ENCODE measurements at regions not wholly inside any gene's neighbourhood (a gene's known extent, or its start where the extent isn't known, plus 50 kb on each side); places are given as distances from the start of the nearest gene placed in this dataset.

DNA sequence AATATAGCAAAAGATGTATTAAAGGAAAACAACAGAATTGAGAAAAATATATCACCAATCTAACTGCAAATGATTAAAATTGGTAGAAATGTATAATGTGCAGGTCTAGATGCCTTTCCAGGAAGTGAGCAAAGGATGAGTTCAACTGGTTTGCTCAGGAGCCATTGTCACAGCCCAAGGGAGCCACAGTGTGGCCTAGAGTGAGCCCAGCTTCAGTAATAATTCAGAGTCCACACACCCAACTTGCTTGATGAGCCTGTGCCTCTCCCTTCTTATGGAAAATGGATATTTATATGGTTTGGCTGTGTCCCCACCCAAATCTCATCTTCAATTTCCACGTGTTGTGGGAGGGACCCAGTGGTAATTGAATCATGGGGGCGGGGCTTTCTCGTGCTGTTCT is 92.2 kb upstream of the ASAP2 start:
- intact Hi-C loops (cut with micrococcal nuclease; ENCODE audit: unreplicated experiment) = no loop called here
- POLR2A ChIA-PET = no interaction called here
- Histone ChIP-seq H3K4me1 (ENCODE audit: control insufficient read depth, insufficient read depth, low read length) (peaks cover 9% of the 10 kb centered on the region), H3K36me3 (ENCODE audit: control insufficient read depth, insufficient read depth, low read length) (no peaks in the 10 kb centered on the region), H3K9me3 (ENCODE audit: control insufficient read depth, insufficient read depth, low read depth, low read length) (no peaks in the 10 kb centered on the region), H3K27ac (ENCODE audit: low read length) (no peak overlapping the region), H3K27me3 (ENCODE audit: control insufficient read depth, insufficient read depth, low read length) (no peaks in the 10 kb centered on the region), H3K4me3 (ENCODE audit: low read depth in 2 of 2, low read length in 2 of 2) (no peak overlapping the region)
- TF ChIP-seq, protein P1, sequence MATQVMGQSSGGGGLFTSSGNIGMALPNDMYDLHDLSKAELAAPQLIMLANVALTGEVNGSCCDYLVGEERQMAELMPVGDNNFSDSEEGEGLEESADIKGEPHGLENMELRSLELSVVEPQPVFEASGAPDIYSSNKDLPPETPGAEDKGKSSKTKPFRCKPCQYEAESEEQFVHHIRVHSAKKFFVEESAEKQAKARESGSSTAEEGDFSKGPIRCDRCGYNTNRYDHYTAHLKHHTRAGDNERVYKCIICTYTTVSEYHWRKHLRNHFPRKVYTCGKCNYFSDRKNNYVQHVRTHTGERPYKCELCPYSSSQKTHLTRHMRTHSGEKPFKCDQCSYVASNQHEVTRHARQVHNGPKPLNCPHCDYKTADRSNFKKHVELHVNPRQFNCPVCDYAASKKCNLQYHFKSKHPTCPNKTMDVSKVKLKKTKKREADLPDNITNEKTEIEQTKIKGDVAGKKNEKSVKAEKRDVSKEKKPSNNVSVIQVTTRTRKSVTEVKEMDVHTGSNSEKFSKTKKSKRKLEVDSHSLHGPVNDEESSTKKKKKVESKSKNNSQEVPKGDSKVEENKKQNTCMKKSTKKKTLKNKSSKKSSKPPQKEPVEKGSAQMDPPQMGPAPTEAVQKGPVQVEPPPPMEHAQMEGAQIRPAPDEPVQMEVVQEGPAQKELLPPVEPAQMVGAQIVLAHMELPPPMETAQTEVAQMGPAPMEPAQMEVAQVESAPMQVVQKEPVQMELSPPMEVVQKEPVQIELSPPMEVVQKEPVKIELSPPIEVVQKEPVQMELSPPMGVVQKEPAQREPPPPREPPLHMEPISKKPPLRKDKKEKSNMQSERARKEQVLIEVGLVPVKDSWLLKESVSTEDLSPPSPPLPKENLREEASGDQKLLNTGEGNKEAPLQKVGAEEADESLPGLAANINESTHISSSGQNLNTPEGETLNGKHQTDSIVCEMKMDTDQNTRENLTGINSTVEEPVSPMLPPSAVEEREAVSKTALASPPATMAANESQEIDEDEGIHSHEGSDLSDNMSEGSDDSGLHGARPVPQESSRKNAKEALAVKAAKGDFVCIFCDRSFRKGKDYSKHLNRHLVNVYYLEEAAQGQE (IDR thresholded peaks at IDR 0.05; ENCODE audit: insufficient read depth in 1 of 2, low read depth in 2 of 2, low read length in 1 of 2) = no peak
- TF ChIP-seq, protein P2, sequence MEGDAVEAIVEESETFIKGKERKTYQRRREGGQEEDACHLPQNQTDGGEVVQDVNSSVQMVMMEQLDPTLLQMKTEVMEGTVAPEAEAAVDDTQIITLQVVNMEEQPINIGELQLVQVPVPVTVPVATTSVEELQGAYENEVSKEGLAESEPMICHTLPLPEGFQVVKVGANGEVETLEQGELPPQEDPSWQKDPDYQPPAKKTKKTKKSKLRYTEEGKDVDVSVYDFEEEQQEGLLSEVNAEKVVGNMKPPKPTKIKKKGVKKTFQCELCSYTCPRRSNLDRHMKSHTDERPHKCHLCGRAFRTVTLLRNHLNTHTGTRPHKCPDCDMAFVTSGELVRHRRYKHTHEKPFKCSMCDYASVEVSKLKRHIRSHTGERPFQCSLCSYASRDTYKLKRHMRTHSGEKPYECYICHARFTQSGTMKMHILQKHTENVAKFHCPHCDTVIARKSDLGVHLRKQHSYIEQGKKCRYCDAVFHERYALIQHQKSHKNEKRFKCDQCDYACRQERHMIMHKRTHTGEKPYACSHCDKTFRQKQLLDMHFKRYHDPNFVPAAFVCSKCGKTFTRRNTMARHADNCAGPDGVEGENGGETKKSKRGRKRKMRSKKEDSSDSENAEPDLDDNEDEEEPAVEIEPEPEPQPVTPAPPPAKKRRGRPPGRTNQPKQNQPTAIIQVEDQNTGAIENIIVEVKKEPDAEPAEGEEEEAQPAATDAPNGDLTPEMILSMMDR (IDR thresholded peaks at IDR 0.05) = no peak; the same call in 1 of the 2 replicates
- TF ChIP-seq TCF7L2 (IDR thresholded peaks at IDR 0.05; ENCODE audit: low read depth, low read length) (no peak), POLR2AphosphoS5 (IDR thresholded peaks at IDR 0.05; ENCODE audit: low read depth, low read length) (no peak), SIN3A (IDR thresholded peaks at IDR 0.05; ENCODE audit: borderline replicate concordance, insufficient read depth, low read depth, low read length) (no peak)
- no TSS peak for BruUV-seq (replicated peaks)
- in situ Hi-C loops (cut with HindIII; ENCODE audit: low pct_unique_long_range_greater_than_20kb, low sequenced_read_pairs) = no loop called here
- DNase-seq (ENCODE audit: low read depth, low spot score) (no peak), ATAC-seq (no peak)
- CTCF ChIA-PET = no interaction called here

GRCh38 chr2:9113916-9114315 is 92.7 kb upstream of the ASAP2 start:
- intact Hi-C loops (cut with micrococcal nuclease; ENCODE audit: unreplicated experiment) (no loop called here), in situ Hi-C loops (cut with HindIII; ENCODE audit: low pct_unique_long_range_greater_than_20kb, low sequenced_read_pairs) (no loop called here)
- no peaks in the 10 kb centered on the region for H3K27me3 ChIP-seq (ENCODE audit: control insufficient read depth, insufficient read depth, low read length)
- ChIA-PET CTCF (interaction anchor here (0.6 kb wide), 1 partner anchor 66 kb away, joined by 4 read pairs; no protein-coding TSS in a partner anchor), POLR2A (no interaction called here)
- BruUV-seq (replicated peaks) = no TSS peak
- no peak for DNase-seq (ENCODE audit: low read depth, low spot score)
- H3K9me3 ChIP-seq (ENCODE audit: control insufficient read depth, insufficient read depth, low read depth, low read length) = no peaks in the 10 kb centered on the region
- H3K4me1 ChIP-seq (ENCODE audit: control insufficient read depth, insufficient read depth, low read length) = peaks cover 9% of the 10 kb centered on the region
- ATAC-seq = no peak
- H3K4me3 ChIP-seq (ENCODE audit: low read depth in 2 of 2, low read length in 2 of 2) = no peak overlapping the region
- no peaks in the 10 kb centered on the region for H3K36me3 ChIP-seq (ENCODE audit: control insufficient read depth, insufficient read depth, low read length)
- no peak for TF ChIP-seq POLR2AphosphoS5 (IDR thresholded peaks at IDR 0.05; ENCODE audit: low read depth, low read length)
- TF ChIP-seq, protein P2 (IDR thresholded peaks at IDR 0.05) = no peak
- H3K27ac ChIP-seq (ENCODE audit: low read length) = no peak overlapping the region
